Uterus (tissue), 3 donors: ENCODE measurements at regions not wholly inside any gene's neighbourhood (a gene's known extent, or its start where the extent isn't known, plus 50 kb on each side); places are given as distances from the start of the nearest gene placed in this dataset.
"Not testable (repeated sequence)": the region's sequence is repeated elsewhere in the genome, so short reads cannot be mapped to it uniquely, and the experiment has no call there.

Source experiments
- DNase-seq, 2 donors: peaks; one replicate each; pipeline ENCODE4 v3.0.0-alpha.2; 2019 to 2020
- H3K27ac ChIP-seq, 2 donors: fragments of 200-600 bp; sonication (generic); 1 replicate in 1 of 2; 2 replicates in 1 of 2; pipeline ENCODE4 v1.5.1; 2016 to 2018
- H3K27me3 ChIP-seq, 2 donors: fragments of 200-600 bp; sonication (generic); one replicate each; pipeline ENCODE4 v1.5.1; 2018 to 2019; ENCODE audit warnings: control low read depth in 1 of 2
- H3K36me3 ChIP-seq, 2 donors: fragments of 200-600 bp; sonication (generic); one replicate each; pipeline ENCODE4 v1.5.1; 2019; ENCODE audit warnings: control low read depth in 1 of 2
- H3K4me1 ChIP-seq, 2 donors: fragments of 200-600 bp; sonication (generic); one replicate each; pipeline ENCODE4 v1.5.1; 2018 to 2019; ENCODE audit warnings: control low read depth in 1 of 2
- H3K4me3 ChIP-seq, 2 donors: fragments of 200-600 bp; sonication (generic); 1 replicate in 1 of 2; 2 replicates in 1 of 2; pipeline ENCODE4 v1.5.1; 2018 to 2019; ENCODE audit warnings: mild to moderate bottlenecking in 1 of 2
- H3K9me3 ChIP-seq, 2 donors: fragments of 200-600 bp; sonication (generic); one replicate each; pipeline ENCODE4 v1.5.1; 2019; ENCODE audit warnings: control low read depth in 1 of 2
- POLR2A ChIP-seq, 2 donors: fragments of 450-650 bp; IDR thresholded peaks; one replicate each; pipeline ENCODE4 v1.6.1; 2016; ENCODE audit warnings: antibody characterized with exemption in 2 of 2, mild to moderate bottlenecking in 1 of 2, moderate library complexity in 1 of 2
- intact Hi-C: fragments of 100-400 bp; cut with DNase I; formaldehyde crosslinking; loops from one replicate; pipeline ENCODE4 v1.15.1; 2023; ENCODE audit warnings: low total_unique reads
- TF ChIP-seq, protein P1 (sequence below), 4 experiments: fragments of 200-600 bp in 2 of 4; fragments of 450-650 bp in 2 of 4; sonication (generic) in 2 of 4; IDR thresholded peaks; one replicate each; pipeline ENCODE4 v1.5.1; 2016 to 2019; ENCODE audit warnings: antibody characterized with exemption in 4 of 4, mild to moderate bottlenecking in 2 of 4, moderate library complexity in 1 of 4
- donor health status: DM: yes; HTN: yes; CAD: no.

DNA sequence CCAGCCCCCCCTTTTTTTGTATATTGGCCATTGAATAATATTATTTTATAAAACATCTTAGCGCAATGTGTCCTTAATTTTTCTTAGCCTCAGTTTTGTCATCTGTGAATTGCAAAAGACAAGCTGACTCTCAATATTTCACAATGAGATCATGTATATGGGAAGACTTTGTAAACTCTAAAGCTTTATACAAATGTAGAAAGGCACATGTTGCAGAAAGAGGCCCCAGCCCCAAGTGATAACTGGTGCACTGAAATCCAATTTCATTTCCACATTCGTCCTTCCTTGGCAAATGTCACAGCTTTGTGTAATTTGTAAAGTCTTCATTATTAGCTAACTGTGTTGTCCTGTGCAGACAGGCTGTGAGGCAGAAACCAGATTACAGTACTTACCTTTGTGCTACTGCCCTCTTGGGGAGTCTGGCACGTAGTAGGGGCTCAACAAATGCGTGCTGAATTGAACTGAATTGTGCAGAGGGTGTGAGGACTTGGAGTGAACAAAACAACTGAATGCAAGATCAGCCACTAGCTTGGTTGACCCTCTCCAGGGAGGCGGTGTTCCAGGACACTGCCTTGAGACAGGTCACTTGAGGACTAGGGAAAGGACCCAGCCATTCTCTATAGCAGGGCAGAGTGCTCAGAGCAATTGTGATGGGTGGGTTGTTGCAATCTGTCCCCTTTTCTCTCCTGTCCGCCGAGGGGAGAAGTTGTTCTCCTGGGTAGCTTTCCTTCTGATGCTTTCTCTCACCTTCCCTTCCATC is 74.6 kb downstream of the LMO4 start:
- intact Hi-C loops: no loop called here
- H3K4me1 ChIP-seq: no peaks in the 10 kb centered on the region
- H3K27ac ChIP-seq: no peak overlapping the region
- H3K9me3 ChIP-seq: no peaks in the 10 kb centered on the region
- H3K27me3 ChIP-seq: no peaks in the 10 kb centered on the region
- DNase-seq: no peak
- no peak for TF ChIP-seq POLR2A (IDR thresholded peaks at IDR 0.05)
- TF ChIP-seq, protein P1, sequence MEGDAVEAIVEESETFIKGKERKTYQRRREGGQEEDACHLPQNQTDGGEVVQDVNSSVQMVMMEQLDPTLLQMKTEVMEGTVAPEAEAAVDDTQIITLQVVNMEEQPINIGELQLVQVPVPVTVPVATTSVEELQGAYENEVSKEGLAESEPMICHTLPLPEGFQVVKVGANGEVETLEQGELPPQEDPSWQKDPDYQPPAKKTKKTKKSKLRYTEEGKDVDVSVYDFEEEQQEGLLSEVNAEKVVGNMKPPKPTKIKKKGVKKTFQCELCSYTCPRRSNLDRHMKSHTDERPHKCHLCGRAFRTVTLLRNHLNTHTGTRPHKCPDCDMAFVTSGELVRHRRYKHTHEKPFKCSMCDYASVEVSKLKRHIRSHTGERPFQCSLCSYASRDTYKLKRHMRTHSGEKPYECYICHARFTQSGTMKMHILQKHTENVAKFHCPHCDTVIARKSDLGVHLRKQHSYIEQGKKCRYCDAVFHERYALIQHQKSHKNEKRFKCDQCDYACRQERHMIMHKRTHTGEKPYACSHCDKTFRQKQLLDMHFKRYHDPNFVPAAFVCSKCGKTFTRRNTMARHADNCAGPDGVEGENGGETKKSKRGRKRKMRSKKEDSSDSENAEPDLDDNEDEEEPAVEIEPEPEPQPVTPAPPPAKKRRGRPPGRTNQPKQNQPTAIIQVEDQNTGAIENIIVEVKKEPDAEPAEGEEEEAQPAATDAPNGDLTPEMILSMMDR (IDR thresholded peaks at IDR 0.05): no peak
- no peaks in the 10 kb centered on the region for H3K36me3 ChIP-seq
- no peak overlapping the region for H3K4me3 ChIP-seq

DNA sequence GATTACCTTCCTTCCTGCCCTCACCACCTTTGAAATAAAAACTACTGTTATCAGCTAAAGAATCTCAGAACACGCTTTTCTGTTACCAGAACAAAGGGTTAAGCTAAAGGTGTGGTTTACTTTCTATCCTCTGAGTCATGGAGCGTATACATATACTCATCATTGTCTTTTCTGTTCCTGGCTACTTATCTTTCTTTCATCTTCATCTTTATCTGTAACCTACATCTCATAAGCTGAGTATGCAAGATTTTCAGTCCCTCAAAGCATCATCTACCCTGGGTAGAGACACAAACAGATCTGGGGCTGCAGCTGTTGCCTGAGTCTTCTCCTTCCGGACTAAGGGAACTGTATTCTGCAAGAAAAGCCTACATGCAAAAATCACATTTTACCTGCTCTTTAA is 75.6 kb downstream of the LMO4 start:
- intact Hi-C loops: no loop called here
- H3K9me3 ChIP-seq: no peaks in the 10 kb centered on the region
- DNase-seq: no peak
- no peaks in the 10 kb centered on the region for H3K4me1 ChIP-seq
- no peak overlapping the region for H3K4me3 ChIP-seq
- no peak for TF ChIP-seq POLR2A (IDR thresholded peaks at IDR 0.05)
- TF ChIP-seq, protein P1 (IDR thresholded peaks at IDR 0.05): no peak
- H3K27ac ChIP-seq: no peak overlapping the region
- no peaks in the 10 kb centered on the region for H3K27me3 ChIP-seq
- H3K36me3 ChIP-seq: no peaks in the 10 kb centered on the region

DNA sequence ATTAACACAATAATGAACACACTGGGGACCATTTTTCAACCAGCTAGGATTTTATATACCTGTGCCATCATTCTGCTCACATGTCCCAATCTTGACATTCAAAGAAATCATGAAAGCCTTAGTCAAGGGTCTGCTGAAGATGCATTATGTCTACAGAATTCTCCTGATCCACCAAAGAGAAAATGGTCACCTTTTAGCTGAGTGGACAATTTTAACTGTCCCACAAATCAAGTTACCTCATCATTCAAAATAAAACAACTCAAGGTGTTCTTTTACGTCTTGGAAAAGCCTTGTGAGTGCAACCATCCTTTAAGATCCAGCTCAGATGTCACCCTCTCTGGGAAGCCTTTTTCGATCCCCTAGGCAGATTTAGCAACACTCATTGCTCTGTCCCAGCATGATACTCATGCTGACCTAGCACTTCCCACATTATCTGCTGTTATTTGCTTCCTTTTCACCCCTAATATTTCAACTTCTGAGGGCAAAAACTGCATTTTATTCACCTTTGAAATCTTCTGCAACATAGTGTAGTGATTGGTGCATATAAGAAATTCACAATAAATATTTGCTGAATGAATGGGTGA is 80.1 kb downstream of the LMO4 start:
- Histone ChIP-seq H3K9me3 (no peaks in the 10 kb centered on the region), H3K4me3 (no peak overlapping the region), H3K4me1 (no peaks in the 10 kb centered on the region), H3K27ac (no peak overlapping the region), H3K36me3 (no peaks in the 10 kb centered on the region), H3K27me3 (no peaks in the 10 kb centered on the region)
- no peak for TF ChIP-seq POLR2A (IDR thresholded peaks at IDR 0.05)
- TF ChIP-seq, protein P1 (IDR thresholded peaks at IDR 0.05): no peak
- intact Hi-C loops: no loop called here
- no peak for DNase-seq

DNA sequence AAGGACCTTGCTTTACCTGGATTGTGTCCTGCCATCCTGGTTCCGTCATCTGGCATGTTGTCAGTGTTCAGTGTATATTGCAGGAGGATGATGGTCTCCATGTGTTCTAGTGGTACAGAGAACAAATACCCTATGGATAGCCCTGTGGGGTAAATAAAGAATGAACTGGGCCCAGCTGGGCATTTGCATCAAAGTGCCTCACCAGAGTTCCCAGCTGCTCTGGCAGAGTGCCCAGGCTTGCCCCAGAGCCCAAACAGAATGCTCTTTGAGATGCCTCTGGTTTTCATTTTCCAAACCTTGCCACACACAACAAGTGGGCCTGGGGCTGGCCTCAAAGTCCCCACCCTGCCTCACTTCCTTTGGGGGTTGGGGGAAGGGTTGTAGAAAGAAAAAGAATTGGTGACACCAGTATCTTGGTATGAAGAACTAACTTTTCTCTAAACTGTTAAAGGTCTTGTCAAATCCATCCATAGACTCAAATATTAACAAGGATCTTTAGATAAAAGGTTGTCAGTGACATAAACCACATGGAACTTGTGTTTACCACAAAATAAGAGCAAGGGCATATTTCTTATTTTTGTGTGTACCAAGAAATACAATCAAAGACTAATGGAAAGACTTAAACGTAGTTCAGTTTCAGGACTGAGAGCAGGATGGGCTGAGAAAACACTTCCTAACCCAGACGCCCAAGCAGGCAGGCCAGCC is 82.2 kb downstream of the LMO4 start:
- intact Hi-C loops: no loop called here

DNA sequence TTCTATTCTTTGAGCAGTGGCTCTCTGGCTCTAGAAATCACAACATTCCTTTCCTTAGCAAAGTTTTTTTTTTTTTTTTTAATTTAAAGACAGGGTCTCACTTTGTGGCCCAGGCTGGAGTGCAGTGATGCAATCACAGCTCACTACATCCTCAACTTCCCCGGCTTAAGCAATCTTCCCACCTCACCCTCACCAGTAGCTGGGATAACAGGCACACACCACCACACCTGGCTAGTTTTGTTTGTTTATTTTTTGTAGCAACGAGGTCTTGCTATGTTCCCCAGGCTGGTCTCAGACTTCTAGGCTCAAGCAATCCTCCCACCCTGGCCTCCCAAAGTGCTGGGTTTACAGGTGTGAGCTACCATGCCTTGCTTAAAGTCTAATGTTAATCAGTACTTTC is 85.2 kb downstream of the LMO4 start:
- intact Hi-C loops, H3K27me3 ChIP-seq, H3K4me3 ChIP-seq, DNase-seq, H3K4me1 ChIP-seq, H3K36me3 ChIP-seq, H3K27ac ChIP-seq, H3K9me3 ChIP-seq: not testable (repeated sequence)

More for the DNA sequence above, 82.2 kb downstream of the LMO4 start:
- TF ChIP-seq, protein P1 (IDR thresholded peaks at IDR 0.05): no peak
- TF ChIP-seq POLR2A (IDR thresholded peaks at IDR 0.05): no peak
- Histone ChIP-seq H3K36me3 (no peaks in the 10 kb centered on the region), H3K27me3 (no peaks in the 10 kb centered on the region), H3K27ac (no peak overlapping the region), H3K4me3 (no peak overlapping the region), H3K4me1 (no peaks in the 10 kb centered on the region), H3K9me3 (no peaks in the 10 kb centered on the region)
- DNase-seq: no peak
